ENCODE measurements at regions not wholly inside any gene's neighbourhood (a gene's known extent, or its start where the extent isn't known, plus 50 kb on each side); places are given as distances from the start of the nearest gene placed in this dataset.

DNA sequence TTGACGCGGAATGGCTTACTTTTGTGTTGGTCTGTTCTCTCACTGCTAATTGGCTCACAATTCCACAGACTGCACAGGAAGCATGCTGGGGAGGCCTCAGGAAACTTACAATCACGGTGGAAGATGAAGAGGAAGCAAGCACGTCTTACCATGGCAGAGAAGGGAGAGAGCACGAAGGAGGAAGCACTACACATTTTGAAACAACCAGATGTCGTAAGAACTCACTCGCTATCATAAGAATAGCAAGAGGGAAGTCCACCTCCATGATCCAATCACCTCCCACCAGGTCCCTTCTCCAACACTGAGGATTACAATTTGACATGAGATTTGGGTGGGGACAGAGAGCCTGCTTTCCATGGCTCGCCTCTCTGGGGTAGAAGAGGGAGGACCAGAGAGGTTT is 106.2 kb downstream of the KCNF1 start (continued):
- TF ChIP-seq, protein P1, sequence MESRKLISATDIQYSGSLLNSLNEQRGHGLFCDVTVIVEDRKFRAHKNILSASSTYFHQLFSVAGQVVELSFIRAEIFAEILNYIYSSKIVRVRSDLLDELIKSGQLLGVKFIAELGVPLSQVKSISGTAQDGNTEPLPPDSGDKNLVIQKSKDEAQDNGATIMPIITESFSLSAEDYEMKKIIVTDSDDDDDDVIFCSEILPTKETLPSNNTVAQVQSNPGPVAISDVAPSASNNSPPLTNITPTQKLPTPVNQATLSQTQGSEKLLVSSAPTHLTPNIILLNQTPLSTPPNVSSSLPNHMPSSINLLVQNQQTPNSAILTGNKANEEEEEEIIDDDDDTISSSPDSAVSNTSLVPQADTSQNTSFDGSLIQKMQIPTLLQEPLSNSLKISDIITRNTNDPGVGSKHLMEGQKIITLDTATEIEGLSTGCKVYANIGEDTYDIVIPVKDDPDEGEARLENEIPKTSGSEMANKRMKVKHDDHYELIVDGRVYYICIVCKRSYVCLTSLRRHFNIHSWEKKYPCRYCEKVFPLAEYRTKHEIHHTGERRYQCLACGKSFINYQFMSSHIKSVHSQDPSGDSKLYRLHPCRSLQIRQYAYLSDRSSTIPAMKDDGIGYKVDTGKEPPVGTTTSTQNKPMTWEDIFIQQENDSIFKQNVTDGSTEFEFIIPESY (IDR thresholded peaks at IDR 0.05; ENCODE audit: borderline replicate concordance, low read depth), result no peak
- TF ChIP-seq RFX5 (IDR thresholded peaks at IDR 0.05; ENCODE audit: low read length) (no peak), POLR2AphosphoS5 (IDR thresholded peaks at IDR 0.05; ENCODE audit: low read depth, low read length) (no peak), GABPA (IDR thresholded peaks at IDR 0.05; ENCODE audit: low read depth) (no peak), FOXJ3 (CRISPR knock-in tag; IDR thresholded peaks at IDR 0.05) (no peak), USF2 (IDR thresholded peaks at IDR 0.05; ENCODE audit: borderline replicate concordance, low read depth, low read length) (no peak), ELF1 (IDR thresholded peaks at IDR 0.05) (no peak)
- TF ChIP-seq, protein P2, sequence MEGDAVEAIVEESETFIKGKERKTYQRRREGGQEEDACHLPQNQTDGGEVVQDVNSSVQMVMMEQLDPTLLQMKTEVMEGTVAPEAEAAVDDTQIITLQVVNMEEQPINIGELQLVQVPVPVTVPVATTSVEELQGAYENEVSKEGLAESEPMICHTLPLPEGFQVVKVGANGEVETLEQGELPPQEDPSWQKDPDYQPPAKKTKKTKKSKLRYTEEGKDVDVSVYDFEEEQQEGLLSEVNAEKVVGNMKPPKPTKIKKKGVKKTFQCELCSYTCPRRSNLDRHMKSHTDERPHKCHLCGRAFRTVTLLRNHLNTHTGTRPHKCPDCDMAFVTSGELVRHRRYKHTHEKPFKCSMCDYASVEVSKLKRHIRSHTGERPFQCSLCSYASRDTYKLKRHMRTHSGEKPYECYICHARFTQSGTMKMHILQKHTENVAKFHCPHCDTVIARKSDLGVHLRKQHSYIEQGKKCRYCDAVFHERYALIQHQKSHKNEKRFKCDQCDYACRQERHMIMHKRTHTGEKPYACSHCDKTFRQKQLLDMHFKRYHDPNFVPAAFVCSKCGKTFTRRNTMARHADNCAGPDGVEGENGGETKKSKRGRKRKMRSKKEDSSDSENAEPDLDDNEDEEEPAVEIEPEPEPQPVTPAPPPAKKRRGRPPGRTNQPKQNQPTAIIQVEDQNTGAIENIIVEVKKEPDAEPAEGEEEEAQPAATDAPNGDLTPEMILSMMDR (IDR thresholded peaks at IDR 0.05), result no peak

DNA sequence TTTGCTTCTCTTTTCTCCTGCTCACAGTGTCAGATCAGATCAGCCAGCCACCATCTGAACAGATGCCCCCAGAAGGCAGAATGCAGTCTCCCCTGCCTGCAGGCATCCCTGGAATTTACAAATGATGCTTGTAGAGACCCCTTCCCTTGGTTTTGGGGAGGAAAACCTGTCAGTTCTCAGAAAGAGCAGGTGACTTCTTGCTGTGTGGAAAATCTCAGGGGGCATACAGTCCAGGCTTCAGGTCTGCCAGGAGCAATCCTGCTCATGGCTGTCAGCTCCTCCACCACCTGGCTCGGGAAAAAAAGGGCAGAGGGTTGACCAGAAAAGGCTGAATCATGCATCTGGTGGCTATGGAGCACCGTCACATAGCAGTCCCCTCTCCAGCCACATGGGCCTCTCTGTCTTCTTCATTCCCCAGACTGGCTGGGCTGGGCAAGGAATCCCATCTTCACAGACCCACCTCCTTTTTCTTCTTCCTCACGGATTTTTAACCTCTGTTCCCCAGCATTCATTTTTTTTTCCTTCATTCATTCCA is 107.0 kb downstream of the KCNF1 start:
- WGBS (ENCODE audit: low lambda C conversion rate), result 10% methylated on average over 3 of the region's 3 CpGs
- Histone ChIP-seq H3K27ac (ENCODE audit: low read depth in 2 of 2, low read length in 1 of 2) (no peak overlapping the region), H3K4me1 (ENCODE audit: control insufficient read depth in 1 of 2, insufficient read depth in 2 of 2, low read depth in 1 of 2, low read length in 1 of 2) (no peaks in the 10 kb centered on the region; a peak in 1 of 4 replicates), H3K36me3 (replicated peaks in 1 of 2; ENCODE audit: control insufficient read depth in 1 of 2, insufficient read depth in 2 of 2, low read length in 1 of 2) (no peaks in the 10 kb centered on the region), H3K79me2 (ENCODE audit: insufficient read depth) (no peaks in the 10 kb centered on the region), H2AFZ (ENCODE audit: low read depth) (no peak overlapping the region), H3K9ac (no peak overlapping the region), H3F3A (replicated peaks; ENCODE audit: insufficient read depth) (no peaks in the 10 kb centered on the region), H3K9me2 (no peaks in the 10 kb centered on the region), H4K20me1 (ENCODE audit: insufficient read depth) (no peaks in the 10 kb centered on the region), H3K27me3 (ENCODE audit: insufficient read depth) (peaks cover 60% of the 10 kb centered on the region; the same call in 1 of the 2 replicates), H3K4me3 (ENCODE audit: low read depth in 2 of 2, low read length in 1 of 2) (no peak overlapping the region), H3K9me3 (no peaks in the 10 kb centered on the region), H3K4me2 (no peak overlapping the region)
- POLR2A ChIA-PET, result no interaction called here
- CTCF ChIA-PET, result no interaction called here
- no peak for DNase-seq
- TF ChIP-seq GABPA (IDR thresholded peaks at IDR 0.05; ENCODE audit: low read depth), result no peak
- TF ChIP-seq RAD21 (IDR thresholded peaks at IDR 0.05; ENCODE audit: low read length), result no peak
- TF ChIP-seq RCOR1 (IDR thresholded peaks at IDR 0.05; ENCODE audit: low read length), result no peak
- no peak for TF ChIP-seq TEAD4 (IDR thresholded peaks at IDR 0.05; ENCODE audit: borderline replicate concordance, insufficient read depth)
- TF ChIP-seq CHD2 (IDR thresholded peaks at IDR 0.05; ENCODE audit: low read length, partially characterized antibody), result no peak
- no peak for TF ChIP-seq MXI1 (IDR thresholded peaks at IDR 0.05; ENCODE audit: low read depth, low read length)
- TF ChIP-seq YY1 (IDR thresholded peaks at IDR 0.05; ENCODE audit: low read depth), result no peak
- TF ChIP-seq, protein P3, sequence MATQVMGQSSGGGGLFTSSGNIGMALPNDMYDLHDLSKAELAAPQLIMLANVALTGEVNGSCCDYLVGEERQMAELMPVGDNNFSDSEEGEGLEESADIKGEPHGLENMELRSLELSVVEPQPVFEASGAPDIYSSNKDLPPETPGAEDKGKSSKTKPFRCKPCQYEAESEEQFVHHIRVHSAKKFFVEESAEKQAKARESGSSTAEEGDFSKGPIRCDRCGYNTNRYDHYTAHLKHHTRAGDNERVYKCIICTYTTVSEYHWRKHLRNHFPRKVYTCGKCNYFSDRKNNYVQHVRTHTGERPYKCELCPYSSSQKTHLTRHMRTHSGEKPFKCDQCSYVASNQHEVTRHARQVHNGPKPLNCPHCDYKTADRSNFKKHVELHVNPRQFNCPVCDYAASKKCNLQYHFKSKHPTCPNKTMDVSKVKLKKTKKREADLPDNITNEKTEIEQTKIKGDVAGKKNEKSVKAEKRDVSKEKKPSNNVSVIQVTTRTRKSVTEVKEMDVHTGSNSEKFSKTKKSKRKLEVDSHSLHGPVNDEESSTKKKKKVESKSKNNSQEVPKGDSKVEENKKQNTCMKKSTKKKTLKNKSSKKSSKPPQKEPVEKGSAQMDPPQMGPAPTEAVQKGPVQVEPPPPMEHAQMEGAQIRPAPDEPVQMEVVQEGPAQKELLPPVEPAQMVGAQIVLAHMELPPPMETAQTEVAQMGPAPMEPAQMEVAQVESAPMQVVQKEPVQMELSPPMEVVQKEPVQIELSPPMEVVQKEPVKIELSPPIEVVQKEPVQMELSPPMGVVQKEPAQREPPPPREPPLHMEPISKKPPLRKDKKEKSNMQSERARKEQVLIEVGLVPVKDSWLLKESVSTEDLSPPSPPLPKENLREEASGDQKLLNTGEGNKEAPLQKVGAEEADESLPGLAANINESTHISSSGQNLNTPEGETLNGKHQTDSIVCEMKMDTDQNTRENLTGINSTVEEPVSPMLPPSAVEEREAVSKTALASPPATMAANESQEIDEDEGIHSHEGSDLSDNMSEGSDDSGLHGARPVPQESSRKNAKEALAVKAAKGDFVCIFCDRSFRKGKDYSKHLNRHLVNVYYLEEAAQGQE (IDR thresholded peaks at IDR 0.05; ENCODE audit: low read depth, low read length), result no peak
- no peak for TF ChIP-seq IRF3 (IDR thresholded peaks at IDR 0.05; ENCODE audit: low read depth, low read length)
- no peak for TF ChIP-seq TCF12 (IDR thresholded peaks at IDR 0.05)
- TF ChIP-seq PBX3 (IDR thresholded peaks at IDR 0.05), result no peak
- TF ChIP-seq SIN3A (IDR thresholded peaks at IDR 0.05; ENCODE audit: borderline replicate concordance, low read depth, low read length), result no peak
- no peak for TF ChIP-seq FOXM1 (IDR thresholded peaks at IDR 0.05; ENCODE audit: low read depth)
- TF ChIP-seq ELF1 (IDR thresholded peaks at IDR 0.05), result no peak
- no peak for TF ChIP-seq EZH2phosphoT487 (IDR thresholded peaks at IDR 0.05; ENCODE audit: borderline replicate concordance, low read depth)
- TF ChIP-seq NRF1 (IDR thresholded peaks at IDR 0.05; ENCODE audit: low read depth, low read length), result no peak
- TF ChIP-seq POLR2AphosphoS5 (IDR thresholded peaks at IDR 0.05; ENCODE audit: low read depth, low read length), result no peak

Measured in SK-N-SH (cell line).